Common myeloid progenitor, CD34-positive (primary cell): ENCODE measurements at regions not wholly inside any gene's neighbourhood (a gene's known extent, or its start where the extent isn't known, plus 50 kb on each side); places are given as distances from the start of the nearest gene placed in this dataset.

Experiments
- CTCF ChIA-PET: fragments of 350-600 bp; sonication (Branson Sonifier 250); formaldehyde crosslinking; loops from one replicate; lab custom pipeline; 2021; ENCODE audit warnings: antibody characterized with exemption; lab: Charles Lee
- POLR2A ChIA-PET: fragments of 350-600 bp; sonication (Branson Sonifier 250); formaldehyde crosslinking; loops from one replicate; lab custom pipeline; 2021; ENCODE audit warnings: antibody characterized with exemption; lab: Charles Lee
- DNase-seq, 3 donors: peaks; one replicate each; pipeline versions ENCODE4 v3.0.0 to v3.0.0-alpha.2; 2013
- H3K27ac ChIP-seq, 2 experiments: 1 replicate in 1 of 2; 2 replicates in 1 of 2; pipeline ENCODE4 v1.7.0; 2013; ENCODE audit warnings: inconsistent platforms in 2 of 2, low read length in 2 of 2, mild to moderate bottlenecking in 2 of 2, low read depth in 1 of 2, moderate library complexity in 1 of 2; ENCODE audit not compliant: severe bottlenecking in 2 of 2, insufficient read depth in 1 of 2, poor library complexity in 1 of 2
- H3K27me3 ChIP-seq, 5 experiments: replicated peaks in 2 of 5; 1 replicate in 3 of 5; 2 replicates in 2 of 5; pipeline versions ENCODE4 v1.6.1 to v1.7.0; 2013; ENCODE audit warnings: low read length in 4 of 5, mild to moderate bottlenecking in 2 of 5, moderate library complexity in 2 of 5, inconsistent platforms in 1 of 5; ENCODE audit not compliant: insufficient read depth in 5 of 5, control insufficient read depth in 4 of 5
- H3K36me3 ChIP-seq, 4 experiments: 1 replicate in 2 of 4; 2 replicates in 2 of 4; pipeline versions ENCODE4 v1.6.1 to v1.7.0; 2013; ENCODE audit warnings: low read length in 3 of 4, control low read depth in 1 of 4, mild to moderate bottlenecking in 1 of 4; ENCODE audit not compliant: control insufficient read depth in 4 of 4, insufficient read depth in 4 of 4
- H3K4me1 ChIP-seq, 4 experiments: 1 replicate in 3 of 4; 2 replicates in 1 of 4; pipeline versions ENCODE4 v1.6.1 to v1.7.1; 2013; ENCODE audit warnings: low read length in 3 of 4, mild to moderate bottlenecking in 3 of 4, control low read depth in 1 of 4, inconsistent platforms in 1 of 4, moderate library complexity in 1 of 4; ENCODE audit not compliant: control insufficient read depth in 4 of 4, insufficient read depth in 4 of 4; ENCODE audit errors: control extremely low read depth in 1 of 4
- H3K4me3 ChIP-seq, 7 experiments: 1 replicate in 4 of 7; 2 replicates in 3 of 7; pipeline versions ENCODE4 v1.5.1 to v1.7.0; 2013; ENCODE audit warnings: mild to moderate bottlenecking in 7 of 7, low read length in 6 of 7, moderate library complexity in 6 of 7, inconsistent platforms in 2 of 7, low read depth in 2 of 7, control low read depth in 1 of 7; ENCODE audit not compliant: insufficient read depth in 4 of 7, control insufficient read depth in 1 of 7; ENCODE audit errors: extremely low read depth in 1 of 7
- H3K9me3 ChIP-seq, 5 experiments: 1 replicate in 4 of 5; 2 replicates in 1 of 5; pipeline versions ENCODE4 v1.6.1 to v1.7.1; 2013; ENCODE audit warnings: low read length in 4 of 5, mild to moderate bottlenecking in 2 of 5, inconsistent platforms in 1 of 5, low read depth in 1 of 5, moderate library complexity in 1 of 5; ENCODE audit not compliant: control insufficient read depth in 4 of 5, insufficient read depth in 2 of 5; ENCODE audit errors: control extremely low read depth in 1 of 5
- WGBS: methylation state at CpG from one replicate; pipeline ENCODE4 v1.1.5; 2013; ENCODE audit not compliant: insufficient coverage; 5-methylcytosine and 5-hydroxymethylcytosine counted together

DNA sequence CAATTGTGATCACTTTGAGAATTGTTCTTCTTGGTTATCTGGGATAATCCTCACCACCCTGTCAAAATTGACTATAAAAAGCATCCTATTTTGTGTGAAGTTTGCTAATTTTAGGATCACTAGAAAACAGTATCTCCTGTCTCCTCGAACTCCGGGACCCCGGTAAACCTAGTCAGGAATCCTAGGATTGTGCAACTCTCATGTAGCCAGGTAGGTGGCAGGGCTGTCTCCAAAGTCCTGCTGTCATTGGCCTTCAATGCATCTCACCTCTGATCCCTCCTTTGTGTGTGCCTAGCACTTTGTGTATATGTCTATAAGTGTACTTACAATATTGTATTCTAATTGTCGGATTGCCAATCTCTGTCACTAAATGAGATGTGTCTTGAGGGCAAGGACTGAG lies 1564.8 kb downstream of the RPA4 start:
- WGBS, result 80% methylated on average over 1 of the region's 4 CpGs
- ChIA-PET CTCF (no interaction called here), POLR2A (no interaction called here)
- no peaks in the 10 kb centered on the region for H3K36me3 ChIP-seq
- no peak overlapping the region for H3K27ac ChIP-seq
- H3K4me3 ChIP-seq, result no peak overlapping the region
- H3K27me3 ChIP-seq, result no peaks in the 10 kb centered on the region
- no peaks in the 10 kb centered on the region for H3K4me1 ChIP-seq
- no peak for DNase-seq
- no peaks in the 10 kb centered on the region for H3K9me3 ChIP-seq

DNA sequence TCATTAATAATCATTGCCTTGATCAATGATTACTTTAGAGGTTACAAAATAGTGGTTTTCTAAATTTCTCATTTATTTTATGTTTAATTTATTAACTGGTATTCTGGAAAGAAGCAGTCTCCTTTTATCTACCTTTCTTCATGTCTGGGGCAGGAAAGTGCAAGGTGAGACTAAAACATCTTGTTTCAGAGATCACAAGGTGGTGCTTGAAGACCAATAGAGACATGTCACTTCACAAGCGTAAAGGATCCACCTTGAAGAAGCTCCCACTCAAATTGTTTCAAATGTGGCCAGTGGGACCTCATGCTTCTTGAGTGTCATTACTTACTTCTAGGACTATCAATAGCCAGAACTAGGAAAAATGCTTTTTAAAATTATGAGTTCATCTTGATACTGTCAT lies 1568.7 kb downstream of the RPA4 start:
- CTCF ChIA-PET, result no interaction called here
- POLR2A ChIA-PET, result no interaction called here
- Histone ChIP-seq H3K4me1 (no peaks in the 10 kb centered on the region), H3K36me3 (no peaks in the 10 kb centered on the region), H3K9me3 (no peaks in the 10 kb centered on the region), H3K27me3 (no peaks in the 10 kb centered on the region), H3K27ac (no peak overlapping the region), H3K4me3 (no peak overlapping the region)
- no peak for DNase-seq
- 100% methylated on average over 1 of the region's 1 CpG for WGBS

DNA sequence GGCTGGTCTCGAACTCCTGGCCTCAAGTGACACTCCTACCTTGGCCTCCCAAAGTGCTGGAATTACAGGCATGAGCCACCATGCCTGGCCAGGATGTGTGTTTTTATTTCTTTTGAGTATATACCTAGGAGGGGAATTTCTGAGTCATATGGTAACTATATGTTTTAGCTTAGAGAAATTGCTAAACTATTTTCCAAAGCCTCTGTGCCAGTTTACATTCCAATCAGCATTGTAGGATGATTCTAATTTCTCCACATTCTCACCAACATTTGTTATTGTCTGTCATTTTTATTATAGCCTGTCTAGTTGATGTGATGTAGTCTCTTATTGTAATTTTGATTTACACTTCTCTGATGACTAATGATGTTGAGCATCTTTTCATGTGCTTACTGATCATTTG lies 1576.0 kb downstream of the RPA4 start:
- ChIA-PET CTCF (no interaction called here), POLR2A (no interaction called here)
- no peaks in the 10 kb centered on the region for H3K4me1 ChIP-seq
- no peaks in the 10 kb centered on the region for H3K27me3 ChIP-seq
- no peaks in the 10 kb centered on the region for H3K9me3 ChIP-seq
- H3K27ac ChIP-seq, result no peak overlapping the region
- WGBS, result 88% methylated on average over 1 of the region's 1 CpG
- H3K4me3 ChIP-seq, result no peak overlapping the region
- no peak for DNase-seq
- no peaks in the 10 kb centered on the region for H3K36me3 ChIP-seq

DNA sequence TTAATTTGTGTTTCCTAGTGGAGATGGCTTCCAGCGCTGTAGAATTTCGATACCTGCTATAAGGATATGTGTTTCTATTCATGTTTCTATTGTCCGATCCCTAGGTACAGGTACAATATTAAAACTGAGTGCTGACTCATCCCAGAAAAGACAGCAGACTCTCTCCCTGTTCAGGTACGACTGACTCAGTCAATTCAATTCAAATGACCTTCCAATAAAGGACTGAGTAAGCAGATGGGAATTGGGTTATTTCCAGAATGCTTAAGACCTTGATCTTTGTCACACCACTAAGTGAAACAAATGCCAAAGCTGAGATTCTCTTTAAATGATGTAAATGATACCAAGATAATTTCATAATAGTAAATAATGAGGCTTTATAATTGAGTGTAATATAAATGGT lies 1596.9 kb downstream of the RPA4 start:
- H3K36me3 ChIP-seq, result no peaks in the 10 kb centered on the region
- POLR2A ChIA-PET, result no interaction called here
- WGBS, result 100% methylated on average over 2 of the region's 4 CpGs

DNA sequence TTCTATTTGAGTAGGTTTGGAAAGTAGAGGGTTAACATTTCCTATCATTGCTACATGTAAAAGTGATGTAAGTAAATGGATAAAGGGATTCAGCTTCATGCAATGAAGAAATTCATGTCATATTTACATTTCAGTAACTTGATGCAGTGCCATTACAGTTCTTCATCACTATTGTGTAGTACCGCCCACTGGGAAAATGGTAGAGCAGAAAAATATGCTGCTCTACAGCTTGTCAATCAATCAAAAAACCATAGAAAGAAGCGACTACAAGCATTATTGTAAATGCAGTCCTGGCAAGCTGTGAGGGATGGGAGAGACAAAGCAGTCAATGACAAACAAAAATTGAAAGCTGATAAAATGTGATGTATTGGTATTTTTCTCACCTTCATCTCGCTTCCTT lies 1597.9 kb downstream of the RPA4 start:
- CTCF ChIA-PET, result no interaction called here
- no peak for DNase-seq
- 86% methylated on average over 1 of the region's 3 CpGs for WGBS
- Histone ChIP-seq H3K4me3 (no peak overlapping the region), H3K36me3 (no peaks in the 10 kb centered on the region), H3K4me1 (peaks cover 0 to 4% (median 0%) of the 10 kb centered on the region in 4 experiments), H3K27me3 (no peaks in the 10 kb centered on the region), H3K9me3 (no peaks in the 10 kb centered on the region), H3K27ac (no peak overlapping the region)
- POLR2A ChIA-PET, result no interaction called here

More for the DNA sequence above, 1596.9 kb downstream of the RPA4 start:
- H3K9me3 ChIP-seq, result no peaks in the 10 kb centered on the region
- no peak overlapping the region for H3K4me3 ChIP-seq
- H3K27ac ChIP-seq, result no peak overlapping the region
- no peaks in the 10 kb centered on the region for H3K27me3 ChIP-seq
- peaks cover 0 to 4% (median 0%) of the 10 kb centered on the region in 4 experiments for H3K4me1 ChIP-seq
- DNase-seq, result no peak
- CTCF ChIA-PET, result no interaction called here

DNA sequence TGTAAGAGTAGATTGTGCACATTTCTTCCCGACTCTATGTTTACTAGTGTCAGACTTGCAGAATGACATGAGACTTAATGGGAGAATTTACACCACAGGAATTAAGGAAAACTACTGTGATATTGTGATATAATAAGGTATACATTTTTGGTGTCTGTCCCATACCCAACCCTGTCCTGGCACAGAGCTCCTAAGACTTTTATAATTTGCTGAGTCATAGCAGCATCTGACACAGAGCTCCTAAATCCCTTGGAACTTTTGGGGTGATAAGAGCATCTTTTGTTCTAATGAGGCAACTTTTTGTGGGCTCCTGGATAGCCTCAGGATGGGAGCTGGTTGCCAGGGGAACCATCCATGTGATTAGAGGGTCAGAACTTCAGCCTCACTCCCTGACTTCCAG lies 1607.0 kb downstream of the RPA4 start:
- CTCF ChIA-PET, result no interaction called here
- no peaks in the 10 kb centered on the region for H3K9me3 ChIP-seq
- no peaks in the 10 kb centered on the region for H3K27me3 ChIP-seq
- no peak overlapping the region for H3K4me3 ChIP-seq
- WGBS, result 100% methylated on average over 1 of the region's 1 CpG
- H3K27ac ChIP-seq, result no peak overlapping the region
- no peaks in the 10 kb centered on the region for H3K36me3 ChIP-seq
- DNase-seq, result no peak
- POLR2A ChIA-PET, result no interaction called here
- H3K4me1 ChIP-seq, result no peaks in the 10 kb centered on the region

DNA sequence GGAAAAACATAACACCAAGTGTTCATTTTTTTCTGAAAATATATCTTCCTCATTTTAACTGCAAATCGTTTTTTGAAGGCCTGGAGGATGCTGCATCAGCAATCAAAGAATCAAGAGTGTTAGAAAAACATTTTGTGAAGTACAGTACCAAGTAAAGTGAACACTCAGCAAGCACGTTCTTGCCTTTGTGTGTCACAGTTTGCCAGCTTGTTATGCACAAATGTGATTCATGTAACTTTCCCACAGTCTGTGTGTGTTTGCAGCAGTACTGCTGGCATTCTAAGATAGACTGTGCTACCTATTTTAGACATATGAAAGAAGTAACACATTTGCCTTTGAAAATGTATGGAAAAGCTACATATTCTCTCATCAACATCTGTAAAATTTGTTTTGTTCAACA lies 1617.7 kb downstream of the RPA4 start:
- CTCF ChIA-PET, result no interaction called here
- H3K36me3 ChIP-seq, result no peaks in the 10 kb centered on the region
- no peaks in the 10 kb centered on the region for H3K27me3 ChIP-seq
- no peak for DNase-seq
- H3K9me3 ChIP-seq, result no peaks in the 10 kb centered on the region
- no peaks in the 10 kb centered on the region for H3K4me1 ChIP-seq
- H3K4me3 ChIP-seq, result no peak overlapping the region
- no peak overlapping the region for H3K27ac ChIP-seq
- WGBS, result 100% methylated on average over 1 of the region's 2 CpGs
- POLR2A ChIA-PET, result no interaction called here
